ENCODE measurements at regions not wholly inside any gene's neighbourhood (a gene's known extent, or its start where the extent isn't known, plus 50 kb on each side); places are given as distances from the start of the nearest gene placed in this dataset.

- Histone ChIP-seq H3K4me1 (ENCODE audit: insufficient read depth, low read length) (no peaks in the 10 kb centered on the region), H3K79me2 (ENCODE audit: insufficient read depth, low read length) (no peaks in the 10 kb centered on the region), H4K20me1 (ENCODE audit: insufficient read depth, low read length) (no peaks in the 10 kb centered on the region), H3K27me3 (ENCODE audit: control insufficient read depth in 1 of 2, insufficient read depth in 2 of 2, low read length in 2 of 2) (no peaks in the 10 kb centered on the region), H3K27ac (ENCODE audit: extremely low read length, insufficient read depth, low read length) (no peak overlapping the region), H3K36me3 (replicated peaks in 1 of 2; ENCODE audit: control insufficient read depth in 1 of 2, insufficient read depth in 2 of 2, low read length in 2 of 2) (no peaks in the 10 kb centered on the region), H3K9me3 (ENCODE audit: low read length) (no peaks in the 10 kb centered on the region), H3K4me2 (ENCODE audit: low read depth, low read length) (no peak overlapping the region), H3K9ac (ENCODE audit: insufficient read depth, low read depth, low read length) (no peak overlapping the region), H2AFZ (ENCODE audit: low read length) (no peak overlapping the region), H3K4me3 (replicated peaks in 1 of 3; ENCODE audit: insufficient read depth in 1 of 3, low read depth in 2 of 3, low read length in 3 of 3) (no peak overlapping the region)
- DNase-seq (ENCODE audit: low spot score) (no peak), FAIRE-seq (no peak), ATAC-seq (no peak)
- CTCF ChIA-PET (ENCODE audit: low intra/inter-chr PET ratio, low total read pairs), result no interaction called here
- in situ Hi-C loops (cut with HindIII; ENCODE audit: extremely low pct_ligation_motif_present, low pct_unique_long_range_greater_than_20kb) (no loop called here), intact Hi-C loops (cut with micrococcal nuclease; ENCODE audit: unreplicated experiment) (no loop called here)
- BruUV-seq (replicated peaks), result no TSS peak
- 68% methylated on average over 4 of the region's 4 CpGs for WGBS (ENCODE audit: low lambda C conversion rate)
- POLR2A ChIA-PET, result no interaction called here
- TF ChIP-seq, protein P1, sequence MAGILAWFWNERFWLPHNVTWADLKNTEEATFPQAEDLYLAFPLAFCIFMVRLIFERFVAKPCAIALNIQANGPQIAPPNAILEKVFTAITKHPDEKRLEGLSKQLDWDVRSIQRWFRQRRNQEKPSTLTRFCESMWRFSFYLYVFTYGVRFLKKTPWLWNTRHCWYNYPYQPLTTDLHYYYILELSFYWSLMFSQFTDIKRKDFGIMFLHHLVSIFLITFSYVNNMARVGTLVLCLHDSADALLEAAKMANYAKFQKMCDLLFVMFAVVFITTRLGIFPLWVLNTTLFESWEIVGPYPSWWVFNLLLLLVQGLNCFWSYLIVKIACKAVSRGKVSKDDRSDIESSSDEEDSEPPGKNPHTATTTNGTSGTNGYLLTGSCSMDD (CRISPR knock-in tag; IDR thresholded peaks at IDR 0.05), result no peak
- TF ChIP-seq NAIF1 (CRISPR knock-in tag; IDR thresholded peaks at IDR 0.05; ENCODE audit: borderline replicate concordance), result no peak
- no peak for TF ChIP-seq SIN3A (IDR thresholded peaks at IDR 0.05; ENCODE audit: borderline replicate concordance, low read depth, low read length)
- TF ChIP-seq, protein P2, sequence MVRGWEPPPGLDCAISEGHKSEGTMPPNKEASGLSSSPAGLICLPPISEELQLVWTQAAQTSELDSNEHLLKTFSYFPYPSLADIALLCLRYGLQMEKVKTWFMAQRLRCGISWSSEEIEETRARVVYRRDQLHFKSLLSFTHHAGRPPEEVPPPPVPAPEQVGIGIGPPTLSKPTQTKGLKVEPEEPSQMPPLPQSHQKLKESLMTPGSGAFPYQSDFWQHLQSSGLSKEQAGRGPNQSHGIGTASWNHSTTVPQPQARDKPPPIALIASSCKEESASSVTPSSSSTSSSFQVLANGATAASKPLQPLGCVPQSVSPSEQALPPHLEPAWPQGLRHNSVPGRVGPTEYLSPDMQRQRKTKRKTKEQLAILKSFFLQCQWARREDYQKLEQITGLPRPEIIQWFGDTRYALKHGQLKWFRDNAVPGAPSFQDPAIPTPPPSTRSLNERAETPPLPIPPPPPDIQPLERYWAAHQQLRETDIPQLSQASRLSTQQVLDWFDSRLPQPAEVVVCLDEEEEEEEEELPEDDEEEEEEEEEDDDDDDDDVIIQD (CRISPR knock-in tag; IDR thresholded peaks at IDR 0.05; ENCODE audit: low read depth), result no peak
- TF ChIP-seq EEA1 (CRISPR knock-in tag; IDR thresholded peaks at IDR 0.05; ENCODE audit: borderline replicate concordance), result no peak
- no peak for TF ChIP-seq PPARG (CRISPR knock-in tag; conservative IDR thresholded peaks at IDR 0.05)
- no peak for TF ChIP-seq PRDM15 (CRISPR knock-in tag; IDR thresholded peaks at IDR 0.05)
- TF ChIP-seq, protein P3, sequence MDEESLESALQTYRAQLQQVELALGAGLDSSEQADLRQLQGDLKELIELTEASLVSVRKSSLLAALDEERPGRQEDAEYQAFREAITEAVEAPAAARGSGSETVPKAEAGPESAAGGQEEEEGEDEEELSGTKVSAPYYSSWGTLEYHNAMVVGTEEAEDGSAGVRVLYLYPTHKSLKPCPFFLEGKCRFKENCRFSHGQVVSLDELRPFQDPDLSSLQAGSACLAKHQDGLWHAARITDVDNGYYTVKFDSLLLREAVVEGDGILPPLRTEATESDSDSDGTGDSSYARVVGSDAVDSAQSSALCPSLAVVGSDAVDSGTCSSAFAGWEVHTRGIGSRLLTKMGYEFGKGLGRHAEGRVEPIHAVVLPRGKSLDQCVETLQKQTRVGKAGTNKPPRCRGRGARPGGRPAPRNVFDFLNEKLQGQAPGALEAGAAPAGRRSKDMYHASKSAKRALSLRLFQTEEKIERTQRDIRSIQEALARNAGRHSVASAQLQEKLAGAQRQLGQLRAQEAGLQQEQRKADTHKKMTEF (CRISPR knock-in tag; IDR thresholded peaks at IDR 0.05), result no peak
- TF ChIP-seq, protein P4, sequence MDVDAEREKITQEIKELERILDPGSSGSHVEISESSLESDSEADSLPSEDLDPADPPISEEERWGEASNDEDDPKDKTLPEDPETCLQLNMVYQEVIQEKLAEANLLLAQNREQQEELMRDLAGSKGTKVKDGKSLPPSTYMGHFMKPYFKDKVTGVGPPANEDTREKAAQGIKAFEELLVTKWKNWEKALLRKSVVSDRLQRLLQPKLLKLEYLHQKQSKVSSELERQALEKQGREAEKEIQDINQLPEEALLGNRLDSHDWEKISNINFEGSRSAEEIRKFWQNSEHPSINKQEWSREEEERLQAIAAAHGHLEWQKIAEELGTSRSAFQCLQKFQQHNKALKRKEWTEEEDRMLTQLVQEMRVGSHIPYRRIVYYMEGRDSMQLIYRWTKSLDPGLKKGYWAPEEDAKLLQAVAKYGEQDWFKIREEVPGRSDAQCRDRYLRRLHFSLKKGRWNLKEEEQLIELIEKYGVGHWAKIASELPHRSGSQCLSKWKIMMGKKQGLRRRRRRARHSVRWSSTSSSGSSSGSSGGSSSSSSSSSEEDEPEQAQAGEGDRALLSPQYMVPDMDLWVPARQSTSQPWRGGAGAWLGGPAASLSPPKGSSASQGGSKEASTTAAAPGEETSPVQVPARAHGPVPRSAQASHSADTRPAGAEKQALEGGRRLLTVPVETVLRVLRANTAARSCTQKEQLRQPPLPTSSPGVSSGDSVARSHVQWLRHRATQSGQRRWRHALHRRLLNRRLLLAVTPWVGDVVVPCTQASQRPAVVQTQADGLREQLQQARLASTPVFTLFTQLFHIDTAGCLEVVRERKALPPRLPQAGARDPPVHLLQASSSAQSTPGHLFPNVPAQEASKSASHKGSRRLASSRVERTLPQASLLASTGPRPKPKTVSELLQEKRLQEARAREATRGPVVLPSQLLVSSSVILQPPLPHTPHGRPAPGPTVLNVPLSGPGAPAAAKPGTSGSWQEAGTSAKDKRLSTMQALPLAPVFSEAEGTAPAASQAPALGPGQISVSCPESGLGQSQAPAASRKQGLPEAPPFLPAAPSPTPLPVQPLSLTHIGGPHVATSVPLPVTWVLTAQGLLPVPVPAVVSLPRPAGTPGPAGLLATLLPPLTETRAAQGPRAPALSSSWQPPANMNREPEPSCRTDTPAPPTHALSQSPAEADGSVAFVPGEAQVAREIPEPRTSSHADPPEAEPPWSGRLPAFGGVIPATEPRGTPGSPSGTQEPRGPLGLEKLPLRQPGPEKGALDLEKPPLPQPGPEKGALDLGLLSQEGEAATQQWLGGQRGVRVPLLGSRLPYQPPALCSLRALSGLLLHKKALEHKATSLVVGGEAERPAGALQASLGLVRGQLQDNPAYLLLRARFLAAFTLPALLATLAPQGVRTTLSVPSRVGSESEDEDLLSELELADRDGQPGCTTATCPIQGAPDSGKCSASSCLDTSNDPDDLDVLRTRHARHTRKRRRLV (CRISPR knock-in tag; IDR thresholded peaks at IDR 0.05), result no peak
- TF ChIP-seq TERF1 (CRISPR knock-in tag; IDR thresholded peaks at IDR 0.05), result no peak
- TF ChIP-seq AKAP8 (CRISPR knock-in tag; IDR thresholded peaks at IDR 0.05), result no peak
These were observed 53.5 kb upstream of the PUDP start for GRCh38 chrX:7201496-7201895.

Data from HepG2 (cell line).